ENCODE measurements at regions not wholly inside any gene's neighbourhood (a gene's known extent, or its start where the extent isn't known, plus 50 kb on each side); places are given as distances from the start of the nearest gene placed in this dataset.

DNA sequence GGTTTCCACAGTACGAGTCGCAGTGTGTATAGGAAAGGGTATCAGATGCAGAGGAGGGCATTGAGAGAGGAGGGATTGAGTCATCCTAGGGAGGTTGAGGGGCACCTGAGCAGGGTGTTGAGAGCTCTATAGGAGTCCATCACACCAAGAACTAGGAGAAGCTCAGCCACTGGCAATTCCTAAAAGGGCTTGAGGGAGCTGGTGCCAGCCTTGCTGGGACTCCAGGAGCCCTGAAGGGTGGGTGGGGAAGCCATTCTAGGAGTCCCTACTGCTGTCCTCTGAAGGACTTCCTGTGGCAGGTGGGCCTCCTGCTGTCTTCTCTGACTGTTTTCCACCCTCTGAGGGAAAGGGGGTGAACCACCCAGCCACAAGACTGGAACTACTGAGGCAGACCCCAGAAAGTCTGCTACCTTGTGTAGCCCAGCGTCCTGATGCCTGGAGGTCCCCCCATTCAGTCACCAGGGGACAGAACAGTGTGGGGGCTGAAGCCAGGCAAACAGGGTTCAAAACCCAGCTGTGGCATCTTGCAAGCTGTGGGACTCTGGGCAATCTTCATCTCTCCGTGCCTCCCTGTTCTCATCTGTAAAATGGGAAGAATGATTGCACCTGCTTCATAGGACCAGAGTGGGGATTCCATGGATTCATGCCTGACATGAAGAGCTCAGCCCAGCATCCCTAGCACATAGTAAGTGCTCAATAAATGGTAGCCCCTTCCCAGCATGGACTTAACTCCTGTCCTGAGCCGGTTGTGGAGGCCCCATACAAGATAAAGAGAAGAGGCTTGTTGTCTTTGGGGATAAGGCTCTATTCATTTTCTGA lies 149.5 kb downstream of the C9orf50 start:
- no peak overlapping the region for H3K23ac ChIP-seq (ENCODE audit: low read depth, low read length)
- peaks cover 6% of the 10 kb centered on the region for H3K9me1 ChIP-seq (ENCODE audit: insufficient read depth, low read length)
- dilution Hi-C loops (cut with HindIII; ENCODE audit: low sequenced_read_pairs, unreplicated experiment) (no loop called here), intact Hi-C loops (cut with micrococcal nuclease) (no loop called here), in situ Hi-C loops (cut with MboI; ENCODE audit: low sequenced_read_pairs) (no loop called here)
- CTCF ChIA-PET: no interaction called here
- H4K8ac ChIP-seq (ENCODE audit: low read depth in 2 of 2, low read length in 2 of 2): no peak overlapping the region
- 0 out of 2 replicates have a peak, but pooled peaks cover 4% of the 10 kb centered on the region for H3K9me3 ChIP-seq (ENCODE audit: control insufficient read depth, insufficient read depth, low read length)
- WGBS, 2 experiments (ENCODE audit: extremely low coverage in 2 of 2, insufficient read length in 1 of 2): 86% methylated on average over 2 of the region's 5 CpGs; no CpG with 5 or more reads in 1 of the 2 experiments
- BruUV-seq (replicated peaks): no TSS peak
- no peak overlapping the region for H3K56ac ChIP-seq (ENCODE audit: extremely low read depth, insufficient read depth, low read length)
- DNase-seq: no peak
- no peak overlapping the region for H2BK120ac ChIP-seq (ENCODE audit: low read depth, low read length)
- H3K18ac ChIP-seq (ENCODE audit: low read depth, low read length): no peak overlapping the region
- no peak overlapping the region for H3K4me2 ChIP-seq (ENCODE audit: low read depth, low read length)
- no peak overlapping the region for H2BK5ac ChIP-seq (ENCODE audit: low read depth, low read length, poor library complexity, severe bottlenecking)
- ATAC-seq (ENCODE audit: low read depth): no peak
- POLR2A ChIA-PET (ENCODE audit: unreplicated experiment): interaction anchor here (0.6 kb wide), 1 partner anchor 9 kb away, joined by 15 read pairs; no protein-coding TSS in a partner anchor
- H2AK9ac ChIP-seq (replicated peaks; ENCODE audit: low read depth, low read length, poor library complexity): no peak overlapping the region
- no peak for TF ChIP-seq RCOR1 (IDR thresholded peaks at IDR 0.05; ENCODE audit: insufficient replicate concordance, low read length)
- TF ChIP-seq RFX5 (IDR thresholded peaks at IDR 0.05; ENCODE audit: low read depth, low read length): no peak
- no peak for TF ChIP-seq CHD1 (IDR thresholded peaks at IDR 0.05; ENCODE audit: low read depth, low read length)
- TF ChIP-seq SMC3 (IDR thresholded peaks at IDR 0.05; ENCODE audit: low read depth, low read length): no peak
- no peak for TF ChIP-seq MAFK (IDR thresholded peaks at IDR 0.05; ENCODE audit: low read depth, low read length)
- TF ChIP-seq CEBPB (IDR thresholded peaks at IDR 0.05; ENCODE audit: low read depth, low read length): no peak
- H2AK5ac ChIP-seq (ENCODE audit: low read depth, low read length): no peak overlapping the region
- no peak overlapping the region for H3K9ac ChIP-seq (ENCODE audit: low read depth, low read length)
- H3K4ac ChIP-seq (ENCODE audit: low read depth, low read length): 0 out of 2 replicates have a peak overlapping the region, but pooled peaks have one; percentile 23
- H3K4me3 ChIP-seq (ENCODE audit: insufficient read depth, low read depth, low read length): no peak overlapping the region
- H3K4me1 ChIP-seq (ENCODE audit: control insufficient read depth, insufficient read depth, low read length): peaks cover 4% of the 10 kb centered on the region; the same call in 1 of the 2 replicates
- no peaks in the 10 kb centered on the region for H4K20me1 ChIP-seq (ENCODE audit: insufficient read depth, low read length)
- H3K14ac ChIP-seq (replicated peaks; ENCODE audit: low read depth, low read length): no peak overlapping the region
- no peak overlapping the region for H2BK15ac ChIP-seq (ENCODE audit: low read depth, low read length)
- H4K5ac ChIP-seq (ENCODE audit: low read depth, low read length): no peak overlapping the region
- no peaks in the 10 kb centered on the region for H3K79me1 ChIP-seq (ENCODE audit: low read depth in 1 of 2, low read length in 2 of 2)
- H2AFZ ChIP-seq (replicated peaks; ENCODE audit: low read length, poor library complexity): no peak overlapping the region
- no peak overlapping the region for H4K91ac ChIP-seq (ENCODE audit: insufficient read depth, low read depth, low read length)
- no peaks in the 10 kb centered on the region for H3K36me3 ChIP-seq (ENCODE audit: control insufficient read depth, insufficient read depth, low read length)
- no peaks in the 10 kb centered on the region for H3K27me3 ChIP-seq (ENCODE audit: control insufficient read depth, insufficient read depth, low read length)
- H2BK20ac ChIP-seq (ENCODE audit: low read depth, low read length): no peak overlapping the region
- no peak overlapping the region for H3K27ac ChIP-seq (ENCODE audit: insufficient read depth, low read length)
